AG08396 (cell line): ENCODE measurements at regions not wholly inside any gene's neighbourhood (a gene's known extent, or its start where the extent isn't known, plus 50 kb on each side); places are given as distances from the start of the nearest gene placed in this dataset.

Source experiments
- DNase-seq: peaks from one replicate; pipeline ENCODE4 v3.0.0; 2012; ENCODE audit warnings: low spot score, mixed read lengths

- no peak for DNase-seq
Measured at GRCh38 chr10:14391342-14391741, 60.6 kb upstream of the FRMD4A start.

GRCh38 chr10:14389981-14390590 is 59.4 kb upstream of the FRMD4A start:
- DNase-seq: no peak

- peak; percentile 73 for DNase-seq
Measured at GRCh38 chr10:14385596-14386593, 55.2 kb upstream of the FRMD4A start.

GRCh38 chr10:14384915-14385314 is 54.2 kb upstream of the FRMD4A start:
- no peak for DNase-seq

- DNase-seq: no peak
Measured at GRCh38 chr10:14384116-14384730, 53.5 kb upstream of the FRMD4A start.

- DNase-seq: no peak
Measured at GRCh38 chr10:14383266-14383665, 52.5 kb upstream of the FRMD4A start.

GRCh38 chr10:14382531-14382930 is 51.8 kb upstream of the FRMD4A start:
- no peak for DNase-seq

GRCh38 chr10:14382022-14382421 is 51.3 kb upstream of the FRMD4A start:
- no peak for DNase-seq

GRCh38 chr10:14381475-14381874 is 50.8 kb upstream of the FRMD4A start:
- DNase-seq: no peak

- DNase-seq: no peak
Measured at GRCh38 chr10:14380746-14381145, 50.0 kb upstream of the FRMD4A start.
